Uterus (tissue), 3 donors: ENCODE measurements at regions not wholly inside any gene's neighbourhood (a gene's known extent, or its start where the extent isn't known, plus 50 kb on each side); places are given as distances from the start of the nearest gene placed in this dataset.

Experiments
- DNase-seq, 2 donors: peaks; one replicate each; pipeline ENCODE4 v3.0.0-alpha.2; 2019 to 2020
- H3K27ac ChIP-seq, 2 donors: fragments of 200-600 bp; sonication (generic); 1 replicate in 1 of 2; 2 replicates in 1 of 2; pipeline ENCODE4 v1.5.1; 2016 to 2018
- H3K27me3 ChIP-seq, 2 donors: fragments of 200-600 bp; sonication (generic); one replicate each; pipeline ENCODE4 v1.5.1; 2018 to 2019; ENCODE audit warnings: control low read depth in 1 of 2
- H3K36me3 ChIP-seq, 2 donors: fragments of 200-600 bp; sonication (generic); one replicate each; pipeline ENCODE4 v1.5.1; 2019; ENCODE audit warnings: control low read depth in 1 of 2
- H3K4me1 ChIP-seq, 2 donors: fragments of 200-600 bp; sonication (generic); one replicate each; pipeline ENCODE4 v1.5.1; 2018 to 2019; ENCODE audit warnings: control low read depth in 1 of 2
- H3K4me3 ChIP-seq, 2 donors: fragments of 200-600 bp; sonication (generic); 1 replicate in 1 of 2; 2 replicates in 1 of 2; pipeline ENCODE4 v1.5.1; 2018 to 2019; ENCODE audit warnings: mild to moderate bottlenecking in 1 of 2
- H3K9me3 ChIP-seq, 2 donors: fragments of 200-600 bp; sonication (generic); one replicate each; pipeline ENCODE4 v1.5.1; 2019; ENCODE audit warnings: control low read depth in 1 of 2
- POLR2A ChIP-seq, 2 donors: fragments of 450-650 bp; IDR thresholded peaks; one replicate each; pipeline ENCODE4 v1.6.1; 2016; ENCODE audit warnings: antibody characterized with exemption in 2 of 2, mild to moderate bottlenecking in 1 of 2, moderate library complexity in 1 of 2
- intact Hi-C: fragments of 100-400 bp; cut with DNase I; formaldehyde crosslinking; loops from one replicate; pipeline ENCODE4 v1.15.1; 2023; ENCODE audit warnings: low total_unique reads
- TF ChIP-seq, protein P1 (sequence below), 4 experiments: fragments of 200-600 bp in 2 of 4; fragments of 450-650 bp in 2 of 4; sonication (generic) in 2 of 4; IDR thresholded peaks; one replicate each; pipeline ENCODE4 v1.5.1; 2016 to 2019; ENCODE audit warnings: antibody characterized with exemption in 4 of 4, mild to moderate bottlenecking in 2 of 4, moderate library complexity in 1 of 4
- donor health status: DM: yes; HTN: yes; CAD: no.

DNA sequence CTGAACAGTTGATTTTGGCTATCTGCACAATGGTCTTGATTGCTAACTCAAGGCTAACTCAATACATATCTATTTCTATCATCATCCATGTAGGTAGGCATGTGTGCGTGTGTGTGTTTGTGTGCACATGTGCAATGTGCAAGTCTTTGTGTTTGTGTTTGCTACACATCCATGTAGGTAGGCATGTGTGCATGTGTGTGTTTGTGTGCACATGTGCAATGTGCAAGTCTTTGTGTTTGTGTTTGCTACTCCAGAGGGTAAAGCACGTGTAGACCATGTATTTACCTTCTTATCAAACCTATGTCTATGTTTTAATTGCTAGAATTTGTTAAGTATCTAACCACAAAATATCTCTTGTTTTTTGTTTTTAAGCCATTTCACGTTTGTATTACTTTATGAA lies 962.6 kb downstream of the LRFN5 start:
- intact Hi-C loops, result no loop called here
- no peak overlapping the region for H3K4me3 ChIP-seq

DNA sequence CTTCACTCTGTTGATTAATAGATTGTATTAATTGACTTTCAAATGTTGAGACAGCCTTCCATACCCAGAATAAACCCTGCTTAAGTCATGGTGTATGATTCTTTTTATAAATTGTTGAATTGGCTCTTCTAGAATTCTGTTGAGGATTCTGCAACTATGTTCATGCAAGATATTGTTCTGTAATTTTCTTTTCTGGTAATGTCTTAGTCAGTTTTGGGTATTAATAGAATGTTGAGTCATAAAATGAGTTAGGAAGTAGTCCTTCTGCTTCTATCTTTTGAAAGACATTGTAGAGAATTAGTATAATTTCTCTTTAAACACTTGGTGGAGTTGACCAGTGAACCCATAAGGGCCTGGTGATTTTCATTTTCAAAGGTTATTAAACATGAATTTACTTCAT lies 958.9 kb downstream of the LRFN5 start:
- Histone ChIP-seq H3K27ac (no peak overlapping the region), H3K9me3 (no peaks in the 10 kb centered on the region), H3K36me3 (no peaks in the 10 kb centered on the region), H3K4me3 (no peak overlapping the region), H3K27me3 (no peaks in the 10 kb centered on the region), H3K4me1 (no peaks in the 10 kb centered on the region)
- TF ChIP-seq, protein P1, sequence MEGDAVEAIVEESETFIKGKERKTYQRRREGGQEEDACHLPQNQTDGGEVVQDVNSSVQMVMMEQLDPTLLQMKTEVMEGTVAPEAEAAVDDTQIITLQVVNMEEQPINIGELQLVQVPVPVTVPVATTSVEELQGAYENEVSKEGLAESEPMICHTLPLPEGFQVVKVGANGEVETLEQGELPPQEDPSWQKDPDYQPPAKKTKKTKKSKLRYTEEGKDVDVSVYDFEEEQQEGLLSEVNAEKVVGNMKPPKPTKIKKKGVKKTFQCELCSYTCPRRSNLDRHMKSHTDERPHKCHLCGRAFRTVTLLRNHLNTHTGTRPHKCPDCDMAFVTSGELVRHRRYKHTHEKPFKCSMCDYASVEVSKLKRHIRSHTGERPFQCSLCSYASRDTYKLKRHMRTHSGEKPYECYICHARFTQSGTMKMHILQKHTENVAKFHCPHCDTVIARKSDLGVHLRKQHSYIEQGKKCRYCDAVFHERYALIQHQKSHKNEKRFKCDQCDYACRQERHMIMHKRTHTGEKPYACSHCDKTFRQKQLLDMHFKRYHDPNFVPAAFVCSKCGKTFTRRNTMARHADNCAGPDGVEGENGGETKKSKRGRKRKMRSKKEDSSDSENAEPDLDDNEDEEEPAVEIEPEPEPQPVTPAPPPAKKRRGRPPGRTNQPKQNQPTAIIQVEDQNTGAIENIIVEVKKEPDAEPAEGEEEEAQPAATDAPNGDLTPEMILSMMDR (IDR thresholded peaks at IDR 0.05), result no peak
- no peak for TF ChIP-seq POLR2A (IDR thresholded peaks at IDR 0.05)
- intact Hi-C loops, result no loop called here
- DNase-seq, result no peak

More for the DNA sequence above, 962.6 kb downstream of the LRFN5 start:
- H3K27ac ChIP-seq, result no peak overlapping the region
- no peaks in the 10 kb centered on the region for H3K27me3 ChIP-seq
- no peaks in the 10 kb centered on the region for H3K4me1 ChIP-seq
- no peaks in the 10 kb centered on the region for H3K9me3 ChIP-seq
- H3K36me3 ChIP-seq, result no peaks in the 10 kb centered on the region
- no peak for DNase-seq
- TF ChIP-seq POLR2A (IDR thresholded peaks at IDR 0.05), result no peak
- TF ChIP-seq, protein P1 (IDR thresholded peaks at IDR 0.05), result no peak

DNA sequence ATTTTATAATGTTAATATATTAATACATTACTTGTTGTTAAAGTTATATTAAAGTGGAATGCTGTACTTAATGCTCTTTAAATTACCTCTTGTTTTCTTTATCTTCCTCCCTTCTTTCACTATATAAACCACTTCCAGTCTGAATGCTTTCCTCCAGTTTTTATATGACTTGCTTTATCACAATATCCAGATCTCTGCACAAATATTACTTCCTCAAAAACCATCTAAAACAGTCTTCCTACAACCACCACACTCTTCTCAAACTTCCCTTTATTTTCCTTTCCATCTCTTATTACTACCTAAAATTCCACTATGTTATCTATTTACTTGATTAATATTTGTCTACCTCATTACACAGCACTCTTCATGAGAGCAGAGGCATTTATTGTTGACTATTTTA lies 956.6 kb downstream of the LRFN5 start:
- H3K9me3 ChIP-seq, result no peaks in the 10 kb centered on the region
- no peaks in the 10 kb centered on the region for H3K4me1 ChIP-seq
- H3K4me3 ChIP-seq, result no peak overlapping the region
- no peak overlapping the region for H3K27ac ChIP-seq
- intact Hi-C loops, result no loop called here
- DNase-seq, result no peak
- H3K27me3 ChIP-seq, result no peaks in the 10 kb centered on the region
- no peak for TF ChIP-seq POLR2A (IDR thresholded peaks at IDR 0.05)
- TF ChIP-seq, protein P1 (IDR thresholded peaks at IDR 0.05), result no peak
- H3K36me3 ChIP-seq, result no peaks in the 10 kb centered on the region

DNA sequence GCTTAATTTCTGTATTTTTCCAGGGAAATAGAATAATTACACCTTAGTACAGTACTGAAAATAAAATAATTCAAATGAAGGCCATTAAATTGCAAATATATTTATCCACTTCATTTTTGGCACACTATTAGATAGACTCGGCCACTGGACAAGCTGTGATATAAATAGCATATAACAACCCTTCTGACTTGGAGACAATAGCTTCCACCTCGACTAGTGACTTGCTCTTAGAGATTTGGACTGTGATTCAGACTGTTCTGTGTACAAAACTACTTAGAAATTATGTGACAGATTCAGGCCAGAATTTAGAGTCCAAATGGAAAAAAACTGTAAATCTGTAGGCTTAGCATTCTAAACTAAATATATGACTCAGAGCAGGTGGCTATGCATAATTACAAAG lies 949.9 kb downstream of the LRFN5 start:
- intact Hi-C loops, result no loop called here
- Histone ChIP-seq H3K36me3 (no peaks in the 10 kb centered on the region), H3K4me1 (no peaks in the 10 kb centered on the region), H3K4me3 (no peak overlapping the region), H3K27ac (no peak overlapping the region), H3K9me3 (no peaks in the 10 kb centered on the region), H3K27me3 (no peaks in the 10 kb centered on the region)
- no peak for TF ChIP-seq POLR2A (IDR thresholded peaks at IDR 0.05)
- TF ChIP-seq, protein P1 (IDR thresholded peaks at IDR 0.05), result no peak
- DNase-seq, result no peak

DNA sequence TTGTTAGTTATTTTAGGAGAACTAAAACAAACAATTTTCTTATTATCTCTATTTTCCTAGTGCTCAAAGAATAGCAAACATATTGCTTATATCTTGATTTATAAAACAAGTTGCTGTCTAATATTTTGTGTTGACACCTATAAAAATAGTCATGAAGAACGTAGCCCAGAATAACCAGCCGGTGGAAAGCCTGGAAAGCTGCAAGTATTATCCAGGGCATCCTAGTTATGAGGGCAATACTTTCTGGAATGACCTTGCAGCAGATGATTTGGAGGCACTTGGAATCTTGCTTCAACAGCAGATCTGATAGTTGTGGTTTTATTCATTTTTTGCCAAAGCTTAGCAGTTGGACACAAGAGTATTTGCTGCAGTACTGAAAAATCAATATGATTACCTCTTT lies 948.7 kb downstream of the LRFN5 start:
- Histone ChIP-seq H3K4me1 (no peaks in the 10 kb centered on the region), H3K27ac (no peak overlapping the region), H3K4me3 (no peak overlapping the region), H3K9me3 (no peaks in the 10 kb centered on the region), H3K36me3 (no peaks in the 10 kb centered on the region), H3K27me3 (no peaks in the 10 kb centered on the region)
- intact Hi-C loops, result no loop called here
- DNase-seq, result no peak
- no peak for TF ChIP-seq POLR2A (IDR thresholded peaks at IDR 0.05)
- TF ChIP-seq, protein P1 (IDR thresholded peaks at IDR 0.05), result no peak
